GM11168 (cell line): ENCODE measurements at regions not wholly inside any gene's neighbourhood (a gene's known extent, or its start where the extent isn't known, plus 50 kb on each side); places are given as distances from the start of the nearest gene placed in this dataset.
"Not testable (repeated sequence)": the region's sequence is repeated elsewhere in the genome, so short reads cannot be mapped to it uniquely, and the experiment has no call there.

Experiments used
- in situ Hi-C: fragments of 300-500 bp; cut with MboI; formaldehyde crosslinking; loops from one replicate; pipeline ENCODE4 v1.12.0; 2022; ENCODE audit warnings: low sequenced_read_pairs; ENCODE audit not compliant: unreplicated experiment

- in situ Hi-C loops: no loop called here
These were observed 118.6 kb upstream of the CCDC28A start for GRCh38 chr6:138654715-138655634.

GRCh38 chr6:138655828-138656227 is 117.7 kb upstream of the CCDC28A start:
- in situ Hi-C loops: no loop called here

DNA sequence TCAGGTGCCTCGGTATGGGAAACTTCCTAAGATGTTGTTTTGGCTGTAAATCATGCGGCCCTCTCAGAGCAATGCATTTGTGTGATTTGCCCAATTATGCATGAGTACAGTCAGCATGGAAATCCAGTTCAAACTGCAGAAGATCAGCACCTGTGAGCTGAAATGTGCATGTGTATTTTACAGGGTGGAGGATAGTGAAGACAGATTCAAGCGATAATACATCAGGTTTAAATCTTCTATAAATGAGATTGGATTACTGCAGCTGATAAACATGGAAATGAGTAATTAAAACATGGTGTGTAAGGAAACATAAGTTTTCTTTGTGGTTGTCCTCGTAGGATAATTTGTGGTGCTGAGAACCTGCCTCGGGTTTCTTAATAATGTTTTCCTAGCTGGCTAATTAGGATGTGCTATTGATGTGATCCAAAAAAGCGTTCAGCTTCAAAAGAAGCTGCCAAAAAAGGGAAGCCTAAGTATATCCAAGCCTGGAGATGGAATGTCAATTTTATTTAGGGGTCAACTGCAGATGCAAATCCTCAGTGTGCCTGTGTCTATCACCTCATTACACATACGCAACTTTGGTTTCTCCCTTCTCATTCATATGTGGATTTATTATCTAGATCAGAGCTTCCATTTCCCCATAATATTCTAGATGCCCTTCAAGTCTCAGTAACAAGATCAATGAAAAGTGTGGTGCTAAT is 117.1 kb upstream of the CCDC28A start:
- in situ Hi-C loops: no loop called here

- in situ Hi-C loops: no loop called here
These were observed 116.5 kb upstream of the CCDC28A start for GRCh38 chr6:138657065-138657425.

DNA sequence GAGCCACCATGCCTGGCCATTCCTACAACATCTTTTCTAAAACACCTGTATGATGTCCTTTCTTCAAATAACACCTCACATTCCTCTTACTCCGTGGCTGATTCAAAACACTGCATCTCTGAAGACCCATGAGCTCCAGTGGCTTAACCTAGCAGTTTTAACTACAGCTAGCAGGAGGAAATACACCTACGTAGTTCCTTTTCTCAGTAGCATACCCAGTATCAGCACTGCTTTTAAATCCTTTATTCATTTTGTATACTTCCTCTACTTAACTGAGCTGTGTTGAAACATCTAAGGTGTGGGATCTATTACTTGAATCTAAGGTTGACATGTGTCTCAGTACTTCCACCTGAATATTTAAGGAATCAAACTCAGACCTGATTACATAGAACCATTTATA is 113.6 kb upstream of the CCDC28A start:
- in situ Hi-C loops: no loop called here

DNA sequence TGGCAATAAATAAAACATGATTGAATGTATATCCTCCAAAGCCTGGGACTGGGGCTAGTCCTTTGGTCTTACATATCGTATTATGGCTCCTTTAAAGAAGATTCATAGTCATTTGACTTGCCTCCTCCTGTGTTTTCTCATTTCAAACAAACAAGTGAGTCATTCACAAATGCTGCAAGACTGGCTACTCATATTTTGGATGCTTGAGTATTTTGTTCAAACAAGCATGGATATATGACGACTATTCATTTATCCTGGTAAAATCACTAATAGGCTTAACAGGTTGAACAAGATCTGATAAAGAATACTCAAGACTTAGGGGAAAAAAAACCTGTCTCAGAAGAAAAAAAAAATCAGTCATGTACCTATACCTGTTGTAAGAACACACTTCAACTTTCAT is 111.1 kb upstream of the CCDC28A start:
- in situ Hi-C loops: no loop called here

DNA sequence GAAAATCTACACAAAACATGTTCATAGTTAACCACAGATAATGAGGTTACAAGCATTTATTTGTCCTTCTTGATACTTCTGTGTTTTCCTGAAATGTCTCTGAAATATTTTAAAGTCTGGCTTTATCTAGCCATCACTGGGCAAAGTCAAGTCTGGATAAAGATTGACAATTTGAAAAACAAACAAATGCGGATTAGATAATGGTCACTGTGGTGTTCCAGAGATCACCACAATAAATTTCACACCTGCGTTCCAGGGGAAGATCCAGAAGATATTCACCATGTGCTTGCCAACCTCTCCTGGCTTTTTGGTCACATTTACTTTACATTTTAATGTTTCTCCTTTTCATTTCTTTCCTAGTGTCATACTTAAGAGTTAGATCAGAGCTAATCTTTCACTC is 109.7 kb upstream of the CCDC28A start:
- in situ Hi-C loops: no loop called here

- in situ Hi-C loops: no loop called here
These were observed 108.8 kb upstream of the CCDC28A start for GRCh38 chr6:138664745-138665144.

DNA sequence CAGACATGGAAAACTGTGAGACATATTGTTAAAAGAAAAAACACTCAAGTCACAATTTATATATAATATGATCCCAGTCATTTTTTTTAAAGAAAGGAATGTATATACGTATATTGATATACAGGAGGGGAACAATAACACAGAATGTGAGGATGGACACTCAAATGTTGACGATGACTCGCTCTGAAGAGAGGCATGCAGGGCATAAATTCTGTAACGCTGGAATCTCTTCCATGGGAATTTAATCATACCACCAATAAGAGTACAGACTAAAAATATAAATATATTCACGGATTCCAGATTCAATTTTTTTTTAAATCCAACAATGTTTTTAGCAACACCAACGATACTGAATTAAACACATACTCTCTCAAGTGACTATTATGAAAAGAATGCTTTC is 106.9 kb upstream of the CCDC28A start:
- in situ Hi-C loops: no loop called here

- in situ Hi-C loops: no loop called here
These were observed 106.2 kb upstream of the CCDC28A start for GRCh38 chr6:138667408-138667807.

- in situ Hi-C loops: no loop called here
These were observed 102.2 kb upstream of the CCDC28A start for GRCh38 chr6:138671351-138671750.

- in situ Hi-C loops: no loop called here
These were observed 100.1 kb upstream of the CCDC28A start for GRCh38 chr6:138673346-138674014.

- in situ Hi-C loops: not testable (repeated sequence)
These were observed 99.1 kb upstream of the CCDC28A start for GRCh38 chr6:138674444-138674843.

- in situ Hi-C loops: no loop called here
These were observed 96.0 kb upstream of the CCDC28A start for GRCh38 chr6:138677538-138677937.

GRCh38 chr6:138678168-138678567 is 95.4 kb upstream of the CCDC28A start:
- in situ Hi-C loops: no loop called here

GRCh38 chr6:138680085-138680484 is 93.5 kb upstream of the CCDC28A start:
- in situ Hi-C loops: no loop called here

DNA sequence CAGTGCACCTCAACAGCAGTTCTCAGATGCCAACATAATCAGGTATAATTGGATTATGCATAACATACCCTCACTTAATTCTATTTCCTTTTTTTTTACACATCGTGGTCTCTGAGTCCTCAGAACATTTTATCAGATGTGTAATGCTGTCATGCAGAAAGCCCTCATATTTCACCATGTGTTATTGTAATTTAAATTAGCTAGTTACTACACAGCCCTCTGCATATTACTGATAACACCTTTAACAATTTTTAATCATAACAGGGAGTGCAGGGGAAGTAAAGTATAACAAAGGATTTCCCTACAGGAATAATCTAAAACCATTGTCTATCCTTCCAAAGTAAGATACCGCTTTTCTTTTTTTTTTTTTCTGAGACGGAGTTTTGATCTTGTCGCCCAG is 91.9 kb upstream of the CCDC28A start:
- in situ Hi-C loops: no loop called here

DNA sequence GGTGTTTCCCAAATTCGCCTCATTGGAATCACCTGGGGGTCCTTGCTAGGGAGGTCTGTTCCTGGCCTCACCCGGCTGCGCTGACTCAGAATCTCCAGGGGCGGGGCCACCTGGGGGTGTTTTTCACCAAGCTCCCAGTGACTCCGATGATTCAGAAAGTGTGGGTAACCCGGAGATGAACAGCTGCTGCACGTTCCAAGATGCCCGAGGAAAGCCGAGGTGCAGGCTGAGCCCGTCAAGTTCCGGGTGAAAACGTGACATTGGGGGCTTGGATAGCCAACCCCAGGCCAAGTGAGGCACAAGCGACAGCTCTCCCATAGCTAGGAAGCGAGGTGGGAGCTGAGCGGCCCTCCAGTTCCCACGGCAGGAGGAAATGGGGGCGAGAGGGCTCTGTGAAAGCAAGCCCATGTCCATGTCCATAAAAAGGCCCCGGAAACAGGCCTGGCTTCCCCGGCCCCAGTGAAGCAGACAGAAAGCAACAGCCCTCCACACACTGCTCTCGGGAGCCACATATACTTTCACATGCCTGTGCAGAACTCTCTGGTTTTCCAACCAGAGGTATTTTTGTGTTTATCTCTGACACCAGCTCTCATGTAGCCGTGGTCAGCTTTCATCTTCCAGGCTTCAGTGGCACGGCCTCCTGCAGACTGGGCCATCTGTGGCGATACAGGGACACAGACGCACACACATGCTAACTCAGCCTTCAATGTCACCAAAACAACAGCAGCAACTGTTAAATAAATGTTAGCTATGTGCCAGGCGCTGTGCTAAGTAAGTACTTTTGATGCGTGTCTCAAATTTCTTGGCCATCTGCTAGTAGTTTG is 90.7 kb upstream of the CCDC28A start:
- in situ Hi-C loops: no loop called here

DNA sequence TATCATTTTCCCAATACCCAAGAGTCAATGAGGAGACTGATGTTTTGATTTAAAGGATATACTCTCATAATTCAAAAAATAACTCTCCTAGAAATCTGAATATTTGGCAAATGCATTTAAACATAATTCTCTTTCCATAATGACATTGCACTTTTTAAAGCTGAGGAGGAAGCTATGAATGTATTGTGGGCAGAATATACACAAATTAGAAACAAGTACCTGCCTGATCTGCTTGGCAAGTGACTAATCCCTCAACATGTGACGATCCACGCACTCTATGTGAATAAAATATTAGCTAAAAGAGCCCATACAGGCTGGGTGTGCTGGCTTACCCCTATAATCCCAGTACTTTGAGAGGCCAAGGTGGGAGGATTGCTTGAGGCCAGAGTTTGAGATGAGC is 88.3 kb upstream of the CCDC28A start:
- in situ Hi-C loops: no loop called here

- in situ Hi-C loops: no loop called here
These were observed 87.8 kb upstream of the CCDC28A start for GRCh38 chr6:138685781-138686180.
